ENCODE measurements at regions not wholly inside any gene's neighbourhood (a gene's known extent, or its start where the extent isn't known, plus 50 kb on each side); places are given as distances from the start of the nearest gene placed in this dataset.
A peak's percentile ranks its signal among the peaks of the same experiment; 100 is the strongest.

- BruUV-seq (replicated peaks): no TSS peak
- no peak for TF ChIP-seq MYC (IDR thresholded peaks at IDR 0.05; ENCODE audit: low read depth, low read length)
- peak; percentile 9 for TF ChIP-seq GATA2 (IDR thresholded peaks at IDR 0.05; ENCODE audit: insufficient read depth, insufficient read length, low read depth, low read length)
- no peak overlapping the region for H3K9ac ChIP-seq (replicated peaks; ENCODE audit: extremely low read depth, insufficient read depth, low read length)
- H3K4me1 ChIP-seq (ENCODE audit: control insufficient read depth, extremely low read depth, insufficient read depth, low read length): peaks cover 6% of the 10 kb centered on the region
- no peak overlapping the region for H2AFZ ChIP-seq (ENCODE audit: low read depth, low read length)
- intact Hi-C loops (cut with micrococcal nuclease): no loop called here
- H3K9me1 ChIP-seq (replicated peaks; ENCODE audit: control insufficient read depth, extremely low read depth, insufficient read depth, low read length): no peaks in the 10 kb centered on the region
- ChIA-PET CTCF (interaction anchor here (0.8 to 1.2 kb wide), 2 partner anchors 18 to 23 kb away, joined by 3 to 4 read pairs; no protein-coding TSS in a partner anchor), POLR2A (no interaction called here)
- H3K9me3 ChIP-seq (replicated peaks; ENCODE audit: control insufficient read depth, insufficient read depth, low read length): no peaks in the 10 kb centered on the region
- H3K79me2 ChIP-seq (ENCODE audit: control insufficient read depth, insufficient read depth, low read length): no peaks in the 10 kb centered on the region
- no peaks in the 10 kb centered on the region for H4K20me1 ChIP-seq (replicated peaks; ENCODE audit: control insufficient read depth, extremely low read depth, insufficient read depth, low read length)
- no peaks in the 10 kb centered on the region for H3K27me3 ChIP-seq (ENCODE audit: control insufficient read depth in 2 of 2, insufficient read depth in 2 of 2, low read length in 2 of 2)
- H3K4me3 ChIP-seq (replicated peaks in 1 of 3; ENCODE audit: insufficient read depth in 1 of 3, low read depth in 1 of 3, low read length in 3 of 3): no peak overlapping the region
- H3K4me2 ChIP-seq (ENCODE audit: insufficient read depth, low read length): no peak overlapping the region
- FAIRE-seq: no peak
- dilution Hi-C loops (cut with MboI; ENCODE audit: extremely low pct_ligation_motif_present, low sequenced_read_pairs): no loop called here
- peak; percentile 28 for DNase-seq (ENCODE audit: low read depth, low spot score)
- no peak overlapping the region for H3K27ac ChIP-seq (ENCODE audit: insufficient read depth, low read depth, low read length)
- no peaks in the 10 kb centered on the region for H3K36me3 ChIP-seq (ENCODE audit: control insufficient read depth in 2 of 2, extremely low read depth in 1 of 2, insufficient read depth in 2 of 2, low read length in 2 of 2)
These were observed 100.2 kb downstream of the DISP1 start for GRCh38 chr1:222914861-222915632.

- no peak overlapping the region for H3K4me3 ChIP-seq (replicated peaks in 1 of 3; ENCODE audit: insufficient read depth in 1 of 3, low read depth in 1 of 3, low read length in 3 of 3)
- no peaks in the 10 kb centered on the region for H3K79me2 ChIP-seq (ENCODE audit: control insufficient read depth, insufficient read depth, low read length)
- TF ChIP-seq POLR2A (IDR thresholded peaks at IDR 0.05; ENCODE audit: low read depth, low read length): no peak
- no peak for TF ChIP-seq CTCF (IDR thresholded peaks at IDR 0.05; ENCODE audit: extremely low read depth in 1 of 2, insufficient read depth in 1 of 2, low read depth in 1 of 2, low read length in 2 of 2)
- no peak for TF ChIP-seq MYC (IDR thresholded peaks at IDR 0.05; ENCODE audit: low read depth, low read length)
- no peak for TF ChIP-seq GATA2 (IDR thresholded peaks at IDR 0.05; ENCODE audit: insufficient read depth, insufficient read length, low read depth, low read length)
- no peak for TF ChIP-seq EZH2 (IDR thresholded peaks at IDR 0.05; ENCODE audit: borderline replicate concordance, low read depth, low read length, severe bottlenecking)
- TF ChIP-seq FOS (IDR thresholded peaks at IDR 0.05; ENCODE audit: borderline replicate concordance, insufficient read depth, low read length): no peak
- TF ChIP-seq JUN (IDR thresholded peaks at IDR 0.05; ENCODE audit: borderline replicate concordance, insufficient read depth, insufficient read length, low read depth): no peak
- TF ChIP-seq MAX (IDR thresholded peaks at IDR 0.05; ENCODE audit: insufficient read depth, insufficient read length): no peak
- TF ChIP-seq POLR2AphosphoS5 (IDR thresholded peaks at IDR 0.05; ENCODE audit: insufficient read depth, low read depth, low read length): no peak
- no peaks in the 10 kb centered on the region for H3K9me3 ChIP-seq (replicated peaks; ENCODE audit: control insufficient read depth, insufficient read depth, low read length)
- H3K27me3 ChIP-seq (ENCODE audit: control insufficient read depth in 2 of 2, insufficient read depth in 2 of 2, low read length in 2 of 2): no peaks in the 10 kb centered on the region
- H3K9ac ChIP-seq (replicated peaks; ENCODE audit: extremely low read depth, insufficient read depth, low read length): no peak overlapping the region
- no peak overlapping the region for H3K4me2 ChIP-seq (ENCODE audit: insufficient read depth, low read length)
- FAIRE-seq (no peak), DNase-seq (ENCODE audit: low read depth, low spot score) (no peak)
- intact Hi-C loops (cut with micrococcal nuclease) (no loop called here), dilution Hi-C loops (cut with MboI; ENCODE audit: extremely low pct_ligation_motif_present, low sequenced_read_pairs) (no loop called here)
- POLR2A ChIA-PET: no interaction called here
- no TSS peak for BruUV-seq (replicated peaks)
- no peaks in the 10 kb centered on the region for H3K9me1 ChIP-seq (replicated peaks; ENCODE audit: control insufficient read depth, extremely low read depth, insufficient read depth, low read length)
- no peak overlapping the region for H2AFZ ChIP-seq (ENCODE audit: low read depth, low read length)
- H4K20me1 ChIP-seq (replicated peaks; ENCODE audit: control insufficient read depth, extremely low read depth, insufficient read depth, low read length): no peaks in the 10 kb centered on the region
- CTCF ChIA-PET: no interaction called here
- H3K36me3 ChIP-seq (ENCODE audit: control insufficient read depth in 2 of 2, extremely low read depth in 1 of 2, insufficient read depth in 2 of 2, low read length in 2 of 2): no peaks in the 10 kb centered on the region
- H3K27ac ChIP-seq (ENCODE audit: insufficient read depth, low read depth, low read length): no peak overlapping the region
- peaks cover 6% of the 10 kb centered on the region for H3K4me1 ChIP-seq (ENCODE audit: control insufficient read depth, extremely low read depth, insufficient read depth, low read length)
These were observed 101.3 kb downstream of the DISP1 start for GRCh38 chr1:222916100-222916499.
